Suprapubic skin (tissue), 4 donors: ENCODE measurements at regions not wholly inside any gene's neighbourhood (a gene's known extent, or its start where the extent isn't known, plus 50 kb on each side); places are given as distances from the start of the nearest gene placed in this dataset.

Source experiments
- CTCF ChIP-seq, 2 donors: fragments of 200-600 bp in 1 of 2; fragments of 450-650 bp in 1 of 2; sonication (generic) in 1 of 2; IDR thresholded peaks; one replicate each; pipeline ENCODE4 v1.5.1; 2016 to 2019; ENCODE audit warnings: antibody characterized with exemption in 2 of 2, mild to moderate bottlenecking in 1 of 2, moderate library complexity in 1 of 2
- EP300 ChIP-seq: sonication (generic); formaldehyde crosslinking; IDR thresholded peaks from one replicate; pipeline ENCODE4 v1.6.1; 2017; ENCODE audit warnings: antibody characterized with exemption
- POLR2A ChIP-seq, 2 donors: fragments of 450-650 bp; IDR thresholded peaks; one replicate each; pipeline ENCODE4 v1.6.1; 2017; ENCODE audit warnings: antibody characterized with exemption in 2 of 2, mild to moderate bottlenecking in 2 of 2, moderate library complexity in 2 of 2
- POLR2AphosphoS5 ChIP-seq, 3 donors: sonication (generic); formaldehyde crosslinking; IDR thresholded peaks; one replicate each; pipeline ENCODE4 v1.6.1; 2017; ENCODE audit warnings: antibody characterized with exemption in 3 of 3

GRCh38 chr9:40927851-40928802 is 200.4 kb downstream of the FOXD4L6 start:
- TF ChIP-seq CTCF (IDR thresholded peaks at IDR 0.05) (no peak), POLR2AphosphoS5 (IDR thresholded peaks at IDR 0.05) (no peak), POLR2A (IDR thresholded peaks at IDR 0.05) (no peak), EP300 (no peak)
